ENCODE measurements at regions not wholly inside any gene's neighbourhood (a gene's known extent, or its start where the extent isn't known, plus 50 kb on each side); places are given as distances from the start of the nearest gene placed in this dataset.

DNA sequence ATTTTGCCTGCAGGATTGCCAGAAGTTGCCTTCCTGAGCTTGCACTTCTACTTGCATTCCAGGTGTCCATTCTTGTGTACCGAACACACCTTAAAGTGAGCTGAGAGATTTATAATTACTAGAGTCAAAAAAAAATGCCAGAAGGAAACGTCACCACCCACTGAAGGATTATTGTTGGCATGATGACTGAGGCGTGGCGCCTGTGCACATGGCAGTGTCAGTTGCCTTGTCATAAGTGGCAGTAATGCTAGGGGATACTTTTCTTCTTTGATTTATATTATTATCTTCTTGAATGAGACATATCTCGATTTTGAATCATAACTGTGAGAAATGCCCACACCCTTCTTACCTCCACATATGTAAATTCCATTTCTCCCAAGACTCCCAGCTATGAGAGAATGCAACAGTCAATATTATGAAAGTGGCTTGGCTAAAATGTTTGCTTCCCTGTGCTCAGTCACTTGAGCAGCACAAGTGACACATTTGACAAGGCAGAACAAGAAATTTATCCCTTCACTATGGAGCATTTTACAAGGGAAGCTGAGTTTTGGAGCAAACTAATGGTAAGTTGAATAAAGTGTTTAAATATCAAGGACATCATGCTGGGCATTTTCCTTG is 149.5 kb upstream of the SASH1 start:
- Histone ChIP-seq H3K4me3 (ENCODE audit: low read length) (peak overlapping the region; percentile 59), H3K27me3 (replicated peaks; ENCODE audit: control insufficient read depth, insufficient read depth, low read length) (no peaks in the 10 kb centered on the region), H3K36me3 (ENCODE audit: control insufficient read depth, insufficient read depth, low read length, severe bottlenecking) (no peaks in the 10 kb centered on the region), H3K9ac (ENCODE audit: low read length) (peak overlapping the region; percentile 43), H3K4me1 (ENCODE audit: control insufficient read depth, insufficient read depth, low read length) (peaks cover 33% of the 10 kb centered on the region), H3K9me3 (ENCODE audit: control insufficient read depth, low read length) (no peaks in the 10 kb centered on the region)
- no peak for DNase-seq (ENCODE audit: low read depth)

DNA sequence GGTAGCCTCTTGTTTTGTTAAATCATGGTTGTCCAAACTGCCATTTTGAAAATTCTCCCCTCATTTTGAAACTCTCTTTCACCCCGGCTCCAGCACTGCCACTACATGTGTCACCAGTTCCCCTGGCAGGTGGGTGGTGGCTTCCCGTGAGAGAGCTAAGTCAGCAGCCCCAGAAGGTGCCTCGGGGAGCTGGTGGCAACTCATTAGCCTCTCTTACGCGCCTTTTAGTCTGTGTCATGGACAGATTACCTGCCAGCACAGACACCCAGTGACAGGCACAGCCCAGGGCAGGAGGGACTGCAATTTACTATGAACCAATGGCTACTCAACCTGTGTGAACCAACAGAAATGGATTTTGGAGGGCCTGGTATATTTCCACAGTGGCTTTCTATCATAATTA is 147.1 kb upstream of the SASH1 start:
- no peak overlapping the region for H3K9ac ChIP-seq (ENCODE audit: low read length)
- H3K9me3 ChIP-seq (ENCODE audit: control insufficient read depth, low read length): no peaks in the 10 kb centered on the region
- no peaks in the 10 kb centered on the region for H3K27me3 ChIP-seq (replicated peaks; ENCODE audit: control insufficient read depth, insufficient read depth, low read length)
- H3K4me1 ChIP-seq (ENCODE audit: control insufficient read depth, insufficient read depth, low read length): peaks cover 27% of the 10 kb centered on the region
- no peaks in the 10 kb centered on the region for H3K36me3 ChIP-seq (ENCODE audit: control insufficient read depth, insufficient read depth, low read length, severe bottlenecking)
- no peak overlapping the region for H3K4me3 ChIP-seq (ENCODE audit: low read length)
- DNase-seq (ENCODE audit: low read depth): no peak

DNA sequence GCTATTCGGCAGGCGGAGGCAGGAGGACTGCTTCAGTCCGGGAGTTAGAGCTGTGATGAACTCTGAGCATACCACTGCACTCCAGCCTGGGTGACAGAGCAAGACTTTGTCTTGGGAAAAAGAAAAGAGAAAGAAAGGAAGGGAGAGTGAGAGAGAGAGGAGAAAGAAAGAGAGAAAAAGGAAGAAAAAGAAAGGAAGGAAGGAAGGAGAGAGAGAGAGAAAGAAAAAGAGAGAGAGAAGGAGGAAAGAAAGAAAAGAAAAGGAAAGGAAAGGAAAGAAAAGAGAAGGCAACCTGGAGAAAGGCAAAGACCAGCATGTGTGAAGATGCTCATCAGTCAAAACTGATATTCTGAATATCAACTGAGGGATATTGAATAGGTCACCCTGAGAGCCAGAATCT is 143.1 kb upstream of the SASH1 start:
- no peaks in the 10 kb centered on the region for H3K27me3 ChIP-seq (replicated peaks; ENCODE audit: control insufficient read depth, insufficient read depth, low read length)
- H3K9ac ChIP-seq (ENCODE audit: low read length): no peak overlapping the region
- no peak overlapping the region for H3K4me3 ChIP-seq (ENCODE audit: low read length)
- no peaks in the 10 kb centered on the region for H3K4me1 ChIP-seq (ENCODE audit: control insufficient read depth, insufficient read depth, low read length)
- H3K9me3 ChIP-seq (ENCODE audit: control insufficient read depth, low read length): no peaks in the 10 kb centered on the region
- no peak for DNase-seq (ENCODE audit: low read depth)
- H3K36me3 ChIP-seq (ENCODE audit: control insufficient read depth, insufficient read depth, low read length, severe bottlenecking): no peaks in the 10 kb centered on the region

DNA sequence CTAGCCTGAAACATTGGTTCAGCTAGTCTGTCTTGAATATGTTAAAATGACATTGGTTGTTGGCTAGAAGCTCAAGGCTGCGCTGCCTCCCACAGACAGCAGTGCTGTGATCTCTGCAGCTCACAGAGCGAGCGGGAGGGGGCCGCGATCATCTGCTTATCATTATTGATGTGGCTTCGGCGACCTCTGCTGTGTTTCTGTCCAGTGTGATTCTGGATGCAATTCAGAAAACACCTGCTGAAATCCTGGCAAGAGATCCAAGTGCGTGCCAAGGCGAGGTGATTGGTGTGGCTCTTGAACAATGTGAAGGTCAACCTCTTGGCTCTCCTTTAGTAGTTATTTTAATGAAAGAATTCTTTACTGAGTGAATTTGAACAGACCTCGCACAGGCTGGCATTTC is 142.3 kb upstream of the SASH1 start:
- Histone ChIP-seq H3K9ac (ENCODE audit: low read length) (no peak overlapping the region), H3K27me3 (replicated peaks; ENCODE audit: control insufficient read depth, insufficient read depth, low read length) (no peaks in the 10 kb centered on the region), H3K36me3 (ENCODE audit: control insufficient read depth, insufficient read depth, low read length, severe bottlenecking) (no peaks in the 10 kb centered on the region), H3K4me1 (ENCODE audit: control insufficient read depth, insufficient read depth, low read length) (no peaks in the 10 kb centered on the region), H3K9me3 (ENCODE audit: control insufficient read depth, low read length) (no peaks in the 10 kb centered on the region), H3K4me3 (ENCODE audit: low read length) (no peak overlapping the region)
- no peak for DNase-seq (ENCODE audit: low read depth)

DNA sequence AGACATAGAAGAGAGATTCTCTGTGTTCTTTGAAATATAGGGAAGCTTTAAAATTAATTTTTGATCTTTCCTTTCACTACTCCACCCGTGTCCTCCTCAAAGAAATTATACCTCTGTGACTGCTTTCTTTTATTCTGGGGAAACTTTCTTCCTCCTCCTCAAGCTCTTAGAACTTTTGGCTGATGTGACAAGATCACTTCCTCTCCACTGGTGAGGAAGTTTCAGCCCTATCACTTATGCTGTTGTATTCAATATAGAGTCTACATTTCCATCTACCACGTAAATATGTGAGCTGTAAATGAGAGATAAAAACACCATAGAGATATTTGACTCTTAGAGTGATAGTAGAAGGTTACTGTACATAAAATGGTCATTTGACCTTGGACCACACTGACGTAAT is 141.9 kb upstream of the SASH1 start:
- Histone ChIP-seq H3K4me1 (ENCODE audit: control insufficient read depth, insufficient read depth, low read length) (no peaks in the 10 kb centered on the region), H3K4me3 (ENCODE audit: low read length) (no peak overlapping the region), H3K27me3 (replicated peaks; ENCODE audit: control insufficient read depth, insufficient read depth, low read length) (no peaks in the 10 kb centered on the region), H3K9me3 (ENCODE audit: control insufficient read depth, low read length) (no peaks in the 10 kb centered on the region), H3K36me3 (ENCODE audit: control insufficient read depth, insufficient read depth, low read length, severe bottlenecking) (no peaks in the 10 kb centered on the region), H3K9ac (ENCODE audit: low read length) (no peak overlapping the region)
- DNase-seq (ENCODE audit: low read depth): no peak

DNA sequence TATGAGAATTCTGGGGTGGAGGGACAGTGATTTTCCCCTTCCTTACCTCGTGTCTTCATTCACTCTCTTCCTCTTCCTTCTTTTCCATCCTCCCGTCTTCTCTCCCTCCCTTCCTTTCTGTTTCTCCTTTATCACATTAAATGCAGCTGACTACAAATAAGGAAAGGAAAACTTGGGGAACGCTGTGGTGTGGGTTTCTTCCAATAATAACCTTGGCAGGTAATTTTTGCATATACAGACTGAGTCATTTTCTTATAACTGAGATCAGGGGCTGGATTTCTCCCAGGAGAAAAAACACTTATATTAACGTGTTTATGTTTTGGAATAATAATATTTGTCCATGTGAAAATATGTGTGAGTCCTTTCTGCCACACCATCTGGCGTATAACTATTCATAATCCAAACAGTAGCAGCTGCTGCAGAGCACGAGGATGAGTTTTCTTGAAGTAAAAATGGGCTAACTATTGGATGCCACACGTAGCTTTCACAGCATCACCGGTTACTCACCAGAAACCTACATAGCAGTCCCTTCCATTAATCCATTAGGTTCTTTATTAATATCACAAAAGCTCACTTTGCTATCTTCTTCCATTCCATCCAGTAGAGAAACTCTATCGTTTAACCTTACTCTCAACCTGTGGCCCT is 139.2 kb upstream of the SASH1 start:
- no peak overlapping the region for H3K9ac ChIP-seq (ENCODE audit: low read length)
- H3K4me3 ChIP-seq (ENCODE audit: low read length): no peak overlapping the region
- no peaks in the 10 kb centered on the region for H3K36me3 ChIP-seq (ENCODE audit: control insufficient read depth, insufficient read depth, low read length, severe bottlenecking)
- no peaks in the 10 kb centered on the region for H3K4me1 ChIP-seq (ENCODE audit: control insufficient read depth, insufficient read depth, low read length)
- no peak for DNase-seq (ENCODE audit: low read depth)
- no peaks in the 10 kb centered on the region for H3K9me3 ChIP-seq (ENCODE audit: control insufficient read depth, low read length)
- no peaks in the 10 kb centered on the region for H3K27me3 ChIP-seq (replicated peaks; ENCODE audit: control insufficient read depth, insufficient read depth, low read length)

DNA sequence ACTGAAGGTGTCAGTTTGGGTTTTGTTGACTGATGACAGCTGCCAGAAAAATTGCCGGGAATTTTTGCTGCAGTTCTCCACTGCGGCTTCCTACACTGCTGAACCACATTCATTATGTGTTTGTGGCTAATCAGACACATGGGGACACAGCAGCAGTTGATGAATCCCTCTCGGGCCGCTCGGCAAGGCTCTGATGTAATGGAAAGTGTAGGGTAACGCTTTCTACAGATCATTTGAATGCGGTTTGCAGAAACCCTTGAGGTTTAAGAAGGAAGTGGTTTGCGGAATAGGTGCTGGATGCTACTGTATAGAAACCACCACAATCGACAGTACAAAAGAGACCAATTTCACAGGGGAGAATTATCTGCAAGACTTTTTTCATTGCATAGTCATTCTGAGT is 138.7 kb upstream of the SASH1 start:
- Histone ChIP-seq H3K27me3 (replicated peaks; ENCODE audit: control insufficient read depth, insufficient read depth, low read length) (no peaks in the 10 kb centered on the region), H3K36me3 (ENCODE audit: control insufficient read depth, insufficient read depth, low read length, severe bottlenecking) (no peaks in the 10 kb centered on the region), H3K9ac (ENCODE audit: low read length) (no peak overlapping the region), H3K9me3 (ENCODE audit: control insufficient read depth, low read length) (no peaks in the 10 kb centered on the region), H3K4me3 (ENCODE audit: low read length) (no peak overlapping the region), H3K4me1 (ENCODE audit: control insufficient read depth, insufficient read depth, low read length) (no peaks in the 10 kb centered on the region)
- peak; percentile 34 for DNase-seq (ENCODE audit: low read depth)

DNA sequence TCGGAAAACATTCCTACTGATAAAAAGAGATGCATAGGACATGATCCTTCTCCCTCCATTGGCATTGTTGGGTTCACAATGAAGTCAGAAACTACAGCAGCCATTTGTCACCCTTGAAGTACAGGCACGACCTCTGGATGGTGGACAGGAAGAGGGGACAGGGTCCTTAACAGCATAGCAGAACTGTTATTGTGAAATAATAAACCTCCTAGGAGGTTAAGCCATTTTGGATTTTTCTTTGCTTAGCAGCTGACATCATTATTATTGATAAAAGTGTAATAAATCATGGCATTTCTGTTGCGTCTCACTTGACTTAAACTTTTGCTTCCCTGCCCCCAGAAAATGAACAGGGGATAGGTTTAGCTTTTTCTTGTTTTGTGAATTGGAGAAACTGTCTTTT is 134.3 kb upstream of the SASH1 start:
- Histone ChIP-seq H3K4me1 (ENCODE audit: control insufficient read depth, insufficient read depth, low read length) (no peaks in the 10 kb centered on the region), H3K9me3 (ENCODE audit: control insufficient read depth, low read length) (no peaks in the 10 kb centered on the region), H3K9ac (ENCODE audit: low read length) (no peak overlapping the region), H3K27me3 (replicated peaks; ENCODE audit: control insufficient read depth, insufficient read depth, low read length) (no peaks in the 10 kb centered on the region), H3K36me3 (ENCODE audit: control insufficient read depth, insufficient read depth, low read length, severe bottlenecking) (no peaks in the 10 kb centered on the region), H3K4me3 (ENCODE audit: low read length) (no peak overlapping the region)
- no peak for DNase-seq (ENCODE audit: low read depth)

DNA sequence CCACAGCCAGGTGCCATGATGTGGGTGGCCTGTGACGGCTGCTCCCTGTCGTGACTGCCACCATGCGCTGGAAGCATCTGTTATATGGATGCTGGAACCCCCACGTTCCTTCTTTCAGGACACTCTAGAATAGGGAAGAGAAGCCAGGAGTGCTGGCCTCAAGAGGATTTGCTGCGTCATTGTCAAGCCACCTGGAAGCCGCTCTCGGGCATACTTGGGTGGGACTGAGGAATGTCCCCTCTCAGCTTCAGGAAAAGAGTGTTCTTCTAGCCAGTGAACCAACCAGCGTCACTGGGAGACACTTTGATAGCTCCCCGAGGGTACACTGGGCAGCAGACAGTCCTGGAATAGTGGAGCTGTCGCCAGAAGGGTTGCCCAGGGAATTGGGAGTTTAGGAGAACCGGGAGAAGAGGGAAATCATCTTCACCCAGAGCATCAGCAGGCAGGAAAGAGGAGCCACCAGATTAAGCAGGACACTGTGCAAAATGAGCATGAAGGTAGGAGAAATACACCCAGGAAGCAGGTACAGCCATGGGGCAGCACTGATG is 130.8 kb upstream of the SASH1 start:
- DNase-seq (ENCODE audit: low read depth): no peak
- Histone ChIP-seq H3K27me3 (replicated peaks; ENCODE audit: control insufficient read depth, insufficient read depth, low read length) (no peaks in the 10 kb centered on the region), H3K9ac (ENCODE audit: low read length) (no peak overlapping the region), H3K4me1 (ENCODE audit: control insufficient read depth, insufficient read depth, low read length) (no peaks in the 10 kb centered on the region), H3K9me3 (ENCODE audit: control insufficient read depth, low read length) (no peaks in the 10 kb centered on the region), H3K36me3 (ENCODE audit: control insufficient read depth, insufficient read depth, low read length, severe bottlenecking) (no peaks in the 10 kb centered on the region), H3K4me3 (ENCODE audit: low read length) (no peak overlapping the region)

DNA sequence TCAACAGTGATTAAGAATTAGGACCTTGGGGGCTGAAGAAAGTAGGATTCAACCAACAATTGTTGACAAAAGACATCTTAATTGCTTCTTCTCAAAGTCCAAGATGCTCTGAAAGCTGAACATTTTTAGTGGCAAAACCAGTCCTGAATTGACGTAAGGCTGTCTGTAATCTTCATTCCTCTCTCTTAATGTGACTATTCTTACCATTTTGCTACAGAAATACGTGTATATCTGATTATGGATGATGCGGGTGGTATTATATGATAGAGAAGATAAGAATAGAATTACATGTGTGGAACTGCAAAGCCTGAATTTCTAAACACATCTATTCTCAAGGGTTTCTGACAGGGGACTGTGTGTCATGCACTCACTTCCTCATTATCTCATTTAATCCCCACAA is 130.3 kb upstream of the SASH1 start:
- no peak for DNase-seq (ENCODE audit: low read depth)

DNA sequence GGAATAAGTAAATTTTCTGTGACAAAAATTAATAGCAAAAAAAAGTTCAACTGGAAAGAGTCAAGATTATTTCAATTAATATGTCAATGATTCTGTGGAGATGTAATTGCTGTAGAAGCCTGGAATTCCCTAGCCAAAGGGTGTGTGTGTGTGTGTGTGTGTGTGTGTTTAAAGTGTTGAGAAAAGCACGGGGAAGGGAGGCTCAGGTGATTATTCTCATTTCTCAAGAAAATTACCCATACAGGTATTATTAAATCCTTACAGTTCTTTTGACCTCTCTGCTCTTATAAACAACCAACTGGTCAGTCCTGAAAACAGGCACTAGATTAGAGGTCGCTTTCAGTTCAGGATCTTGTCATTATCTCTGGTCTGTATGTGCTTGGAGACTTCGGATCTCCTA is 129.3 kb upstream of the SASH1 start:
- H3K4me3 ChIP-seq (ENCODE audit: low read length): no peak overlapping the region
- no peaks in the 10 kb centered on the region for H3K27me3 ChIP-seq (replicated peaks; ENCODE audit: control insufficient read depth, insufficient read depth, low read length)
- no peaks in the 10 kb centered on the region for H3K9me3 ChIP-seq (ENCODE audit: control insufficient read depth, low read length)
- no peak overlapping the region for H3K9ac ChIP-seq (ENCODE audit: low read length)
- H3K36me3 ChIP-seq (ENCODE audit: control insufficient read depth, insufficient read depth, low read length, severe bottlenecking): no peaks in the 10 kb centered on the region
- H3K4me1 ChIP-seq (ENCODE audit: control insufficient read depth, insufficient read depth, low read length): peaks cover 5% of the 10 kb centered on the region
- no peak for DNase-seq (ENCODE audit: low read depth)

More for the DNA sequence above, 130.3 kb upstream of the SASH1 start:
- H3K4me1 ChIP-seq (ENCODE audit: control insufficient read depth, insufficient read depth, low read length): no peaks in the 10 kb centered on the region
- H3K9me3 ChIP-seq (ENCODE audit: control insufficient read depth, low read length): no peaks in the 10 kb centered on the region
- H3K9ac ChIP-seq (ENCODE audit: low read length): no peak overlapping the region
- H3K36me3 ChIP-seq (ENCODE audit: control insufficient read depth, insufficient read depth, low read length, severe bottlenecking): no peaks in the 10 kb centered on the region
- no peak overlapping the region for H3K4me3 ChIP-seq (ENCODE audit: low read length)
- H3K27me3 ChIP-seq (replicated peaks; ENCODE audit: control insufficient read depth, insufficient read depth, low read length): no peaks in the 10 kb centered on the region

DNA sequence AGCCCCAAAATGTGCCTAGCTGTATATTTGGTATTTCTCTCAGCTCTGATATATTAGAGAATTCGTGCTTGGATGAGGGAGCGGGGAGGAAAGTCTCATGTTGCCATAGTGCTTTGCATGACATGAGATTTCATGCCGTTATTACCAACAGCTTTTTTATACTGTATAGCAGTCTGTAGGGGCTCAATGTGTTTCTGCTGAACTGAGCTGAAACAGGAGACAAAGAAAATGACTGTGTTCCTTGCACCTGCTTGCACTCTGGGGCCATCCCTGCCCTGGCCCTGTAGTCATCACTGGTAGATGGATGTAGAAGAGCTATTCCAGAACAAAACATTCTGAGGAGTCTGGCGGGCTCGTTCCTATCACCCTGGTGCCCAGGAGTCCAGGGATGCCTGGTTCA is 128.0 kb upstream of the SASH1 start:
- DNase-seq (ENCODE audit: low read depth): no peak
- no peaks in the 10 kb centered on the region for H3K36me3 ChIP-seq (ENCODE audit: control insufficient read depth, insufficient read depth, low read length, severe bottlenecking)
- no peak overlapping the region for H3K4me3 ChIP-seq (ENCODE audit: low read length)
- H3K9me3 ChIP-seq (ENCODE audit: control insufficient read depth, low read length): no peaks in the 10 kb centered on the region
- H3K27me3 ChIP-seq (replicated peaks; ENCODE audit: control insufficient read depth, insufficient read depth, low read length): no peaks in the 10 kb centered on the region
- peaks cover 10% of the 10 kb centered on the region for H3K4me1 ChIP-seq (ENCODE audit: control insufficient read depth, insufficient read depth, low read length)
- no peak overlapping the region for H3K9ac ChIP-seq (ENCODE audit: low read length)
